Thyroid gland (tissue), 4 donors: ENCODE measurements at regions not wholly inside any gene's neighbourhood (a gene's known extent, or its start where the extent isn't known, plus 50 kb on each side); places are given as distances from the start of the nearest gene placed in this dataset.

Experiments used
- DNase-seq, 2 donors: peaks; one replicate each; pipeline ENCODE4 v3.0.0-alpha.2; 2019
- H3K27ac ChIP-seq, 3 donors: fragments of 200-600 bp; sonication (generic); 1 replicate in 2 of 3; 2 replicates in 1 of 3; pipeline ENCODE4 v1.5.1; 2016 to 2019; ENCODE audit warnings: mild to moderate bottlenecking in 1 of 3, moderate library complexity in 1 of 3
- H3K27me3 ChIP-seq: fragments of 200-600 bp; sonication (generic); one replicate; pipeline ENCODE4 v1.5.1; 2019
- H3K36me3 ChIP-seq, 2 donors: fragments of 200-600 bp; sonication (generic); one replicate each; pipeline ENCODE4 v1.5.1; 2016 to 2019
- H3K4me1 ChIP-seq, 2 donors: fragments of 200-600 bp; sonication (generic); one replicate each; pipeline ENCODE4 v1.5.1; 2017 to 2019
- H3K4me3 ChIP-seq, 3 donors: fragments of 200-600 bp; sonication (generic); replicated peaks in 1 of 3; 1 replicate in 2 of 3; 2 replicates in 1 of 3; pipeline ENCODE4 v1.5.1; 2016; ENCODE audit warnings: mild to moderate bottlenecking in 1 of 3
- H3K9me3 ChIP-seq: fragments of 200-600 bp; sonication (generic); one replicate; pipeline ENCODE4 v1.5.1; 2017
- CTCF ChIP-seq, 6 experiments: fragments of 200-600 bp in 3 of 6; fragments of 450-650 bp in 3 of 6; sonication (generic) in 3 of 6; IDR thresholded peaks; one replicate each; pipeline ENCODE4 v1.5.1; 2016 to 2019; ENCODE audit warnings: antibody characterized with exemption in 6 of 6, mild to moderate bottlenecking in 2 of 6, inconsistent platforms in 1 of 6, moderate library complexity in 1 of 6
- POLR2A ChIP-seq, 2 donors: fragments of 450-650 bp; IDR thresholded peaks; one replicate each; pipeline ENCODE4 v1.6.1; 2017; ENCODE audit warnings: antibody characterized with exemption in 2 of 2, mild to moderate bottlenecking in 2 of 2, moderate library complexity in 1 of 2
- WGBS, 2 donors: methylation state at CpG; one replicate each; pipeline ENCODE4 v1.1.5; 2017; 5-methylcytosine and 5-hydroxymethylcytosine counted together
- intact Hi-C: fragments of 100-400 bp; cut with DNase I; formaldehyde crosslinking; loops from one replicate; pipeline ENCODE4 v1.15.1; 2023

GRCh38 chr2:224241812-224242211 is 160.1 kb downstream of the FAM124B start:
- no peak for DNase-seq
- no peaks in the 10 kb centered on the region for H3K9me3 ChIP-seq
- no peaks in the 10 kb centered on the region for H3K27me3 ChIP-seq
- TF ChIP-seq POLR2A (IDR thresholded peaks at IDR 0.05) (no peak), CTCF (IDR thresholded peaks at IDR 0.05) (no peak)
- H3K4me3 ChIP-seq, result no peak overlapping the region
- 80 to 82% methylated on average over 3 of the region's 3 CpGs for WGBS, 2 donors
- H3K36me3 ChIP-seq, result no peaks in the 10 kb centered on the region
- no peaks in the 10 kb centered on the region for H3K4me1 ChIP-seq
- no peak overlapping the region for H3K27ac ChIP-seq
- intact Hi-C loops, result no loop called here

- TF ChIP-seq POLR2A (IDR thresholded peaks at IDR 0.05) (no peak), CTCF (IDR thresholded peaks at IDR 0.05) (no peak)
- Histone ChIP-seq H3K9me3 (no peaks in the 10 kb centered on the region), H3K27me3 (no peaks in the 10 kb centered on the region), H3K36me3 (no peaks in the 10 kb centered on the region), H3K4me1 (no peaks in the 10 kb centered on the region), H3K27ac (no peak overlapping the region), H3K4me3 (no peak overlapping the region)
- DNase-seq, result no peak
- 56 to 73% methylated on average over 1 of the region's 1 CpG for WGBS, 2 donors
- intact Hi-C loops, result no loop called here
Measured at GRCh38 chr2:224241001-224241400, 160.9 kb downstream of the FAM124B start.

- Histone ChIP-seq H3K27ac (no peak overlapping the region), H3K9me3 (no peaks in the 10 kb centered on the region), H3K4me1 (no peaks in the 10 kb centered on the region), H3K36me3 (no peaks in the 10 kb centered on the region), H3K27me3 (no peaks in the 10 kb centered on the region), H3K4me3 (no peak overlapping the region)
- no peak for DNase-seq
- intact Hi-C loops, result no loop called here
- TF ChIP-seq CTCF (IDR thresholded peaks at IDR 0.05), result no peak
- TF ChIP-seq POLR2A (IDR thresholded peaks at IDR 0.05), result no peak
- 76 to 89% methylated on average over 2 of the region's 2 CpGs for WGBS, 2 donors
Measured at GRCh38 chr2:224223851-224224555, 177.9 kb downstream of the FAM124B start.

- intact Hi-C loops, result no loop called here
Measured at GRCh38 chr2:224222974-224223373, 178.9 kb downstream of the FAM124B start.

More at GRCh38 chr2:224222974-224223373, 178.9 kb downstream of the FAM124B start:
- TF ChIP-seq POLR2A (IDR thresholded peaks at IDR 0.05) (no peak), CTCF (IDR thresholded peaks at IDR 0.05) (no peak)
- H3K9me3 ChIP-seq, result no peaks in the 10 kb centered on the region
- WGBS, 2 donors, result 0 to 24% methylated on average over 1 of the region's 1 CpG
- H3K36me3 ChIP-seq, result no peaks in the 10 kb centered on the region
- no peak overlapping the region for H3K27ac ChIP-seq
- no peak for DNase-seq
- H3K4me3 ChIP-seq, result no peak overlapping the region
- no peaks in the 10 kb centered on the region for H3K4me1 ChIP-seq
- H3K27me3 ChIP-seq, result no peaks in the 10 kb centered on the region
